HFF-Myc (cell line): ENCODE measurements at regions not wholly inside any gene's neighbourhood (a gene's known extent, or its start where the extent isn't known, plus 50 kb on each side); places are given as distances from the start of the nearest gene placed in this dataset.

Experiments used
- DNase-seq: peaks from one replicate; pipeline ENCODE4 v3.0.0-alpha.2; 2011; ENCODE audit warnings: low read depth; ENCODE audit errors: extremely low read depth
- H3K4me3 ChIP-seq: replicated peaks from 2 replicates; pipeline ENCODE4 v1.5.1; 2011; ENCODE audit warnings: low read depth, mild to moderate bottlenecking, control low read depth, low read length
- CTCF ChIP-seq: IDR thresholded peaks from 2 replicates; pipeline ENCODE4 v1.5.1; 2012; ENCODE audit warnings: mild to moderate bottlenecking, low read depth, low read length, control low read depth; ENCODE audit errors: missing control alignments

- TF ChIP-seq CTCF, result no peak
- H3K4me3 ChIP-seq, result no peak overlapping the region
- DNase-seq, result no peak
Measured at GRCh38 chr11:33490842-33491370, 209.7 kb downstream of the C11orf91 start.

- TF ChIP-seq CTCF, result no peak
Measured at GRCh38 chr11:33488971-33489370, 211.7 kb downstream of the C11orf91 start.

GRCh38 chr11:33480626-33481025 is 220.0 kb downstream of the C11orf91 start:
- no peak overlapping the region for H3K4me3 ChIP-seq
- DNase-seq, result no peak
- TF ChIP-seq CTCF, result no peak

More at GRCh38 chr11:33488971-33489370, 211.7 kb downstream of the C11orf91 start:
- H3K4me3 ChIP-seq, result no peak overlapping the region
- no peak for DNase-seq

- no peak for TF ChIP-seq CTCF
- no peak for DNase-seq
- H3K4me3 ChIP-seq, result no peak overlapping the region
Measured at GRCh38 chr11:33479231-33479630, 221.4 kb downstream of the C11orf91 start.

GRCh38 chr11:33478111-33478573 is 221.0 kb downstream of the HIPK3 start:
- no peak for TF ChIP-seq CTCF
- no peak overlapping the region for H3K4me3 ChIP-seq

GRCh38 chr11:33476945-33477606 is 219.9 kb downstream of the HIPK3 start:
- no peak for DNase-seq
- H3K4me3 ChIP-seq, result no peak overlapping the region
- no peak for TF ChIP-seq CTCF

More at GRCh38 chr11:33478111-33478573, 221.0 kb downstream of the HIPK3 start:
- DNase-seq, result no peak
